ENCODE measurements at regions not wholly inside any gene's neighbourhood (a gene's known extent, or its start where the extent isn't known, plus 50 kb on each side); places are given as distances from the start of the nearest gene placed in this dataset.

GRCh38 chr20:6471871-6472270 lies 295.6 kb upstream of the BMP2 start:
- Histone ChIP-seq H3K79me2 (ENCODE audit: insufficient read depth, low read length) (no peaks in the 10 kb centered on the region), H3K9me3 (ENCODE audit: control insufficient read depth in 1 of 2, insufficient read depth in 1 of 2, low read depth in 1 of 2, low read length in 2 of 2) (peaks cover 0 to 5% of the 10 kb centered on the region in 2 experiments; a peak in 2 of 4 replicates), H3K9ac (ENCODE audit: low read length) (no peak overlapping the region), H4K20me1 (ENCODE audit: insufficient read depth) (no peaks in the 10 kb centered on the region), H3K4me2 (ENCODE audit: low read length) (no peak overlapping the region), H3K36me3 (ENCODE audit: control insufficient read depth in 1 of 2, insufficient read depth in 2 of 2, low read length in 2 of 2) (no peaks in the 10 kb centered on the region), H3K9me2 (ENCODE audit: insufficient read depth) (no peaks in the 10 kb centered on the region), H3K27ac (ENCODE audit: low read depth, low read length) (no peak overlapping the region), H3K4me1 (ENCODE audit: control insufficient read depth in 1 of 2, insufficient read depth in 2 of 2, low read length in 2 of 2) (no peaks in the 10 kb centered on the region), H3K27me3 (ENCODE audit: insufficient read depth, low read length) (no peaks in the 10 kb centered on the region), H2AFZ (ENCODE audit: low read depth, low read length, poor library complexity, severe bottlenecking) (no peak overlapping the region), H3K4me3 (replicated peaks in 1 of 2; ENCODE audit: low read depth in 1 of 2, low read length in 2 of 2) (no peak overlapping the region)
- no TSS peak for BruUV-seq (replicated peaks)
- RAD21 ChIA-PET (ENCODE audit: low non-redundant PET in 1 of 2, low total read pairs in 2 of 2, uncharacterized antibody in 2 of 2, unreplicated experiment in 2 of 2) = no interaction called here
- no peak for ATAC-seq
- TF ChIP-seq CEBPB (IDR thresholded peaks at IDR 0.05; ENCODE audit: low read depth) = no peak
- no peak for TF ChIP-seq CBX3 (IDR thresholded peaks at IDR 0.05; ENCODE audit: low read depth)
- no peak for TF ChIP-seq SP1 (IDR thresholded peaks at IDR 0.05; ENCODE audit: low read depth)
- no peak for TF ChIP-seq JUND (IDR thresholded peaks at IDR 0.05)
- TF ChIP-seq YY1 (IDR thresholded peaks at IDR 0.05; ENCODE audit: extremely low read depth, insufficient replicate concordance, low read depth, low read length) = no peak
- no peak for TF ChIP-seq FOSL1 (IDR thresholded peaks at IDR 0.05; ENCODE audit: low read depth)
- TF ChIP-seq TCF7L2 (IDR thresholded peaks at IDR 0.05; ENCODE audit: borderline replicate concordance, extremely low read depth, insufficient read depth, insufficient read length) = no peak
- TF ChIP-seq MAX (IDR thresholded peaks at IDR 0.05) = no peak
- no peak for TF ChIP-seq ATF3 (IDR thresholded peaks at IDR 0.05)
- no peak for TF ChIP-seq ZFX (IDR thresholded peaks at IDR 0.05)
- no peak for TF ChIP-seq POLR2A (IDR thresholded peaks at IDR 0.05; ENCODE audit: borderline replicate concordance, extremely low read depth, insufficient read depth, insufficient read length)
- TF ChIP-seq POLR2AphosphoS5 (IDR thresholded peaks at IDR 0.05; ENCODE audit: low read depth, low read length) = no peak
- no peak for TF ChIP-seq EZH2phosphoT487 (IDR thresholded peaks at IDR 0.05; ENCODE audit: borderline replicate concordance)
- no peak for TF ChIP-seq ZNF274 (IDR thresholded peaks at IDR 0.05; ENCODE audit: low read depth, low read length)
- POLR2A ChIA-PET = no interaction called here
- intact Hi-C loops (cut with micrococcal nuclease) = no loop called here
- CTCF ChIA-PET = no interaction called here
- DNase-seq (ENCODE audit: low read depth, low spot score) = no peak

Data from HCT116 (cell line).